GM23248 (cell line): ENCODE measurements at regions not wholly inside any gene's neighbourhood (a gene's known extent, or its start where the extent isn't known, plus 50 kb on each side); places are given as distances from the start of the nearest gene placed in this dataset.

Experiments used
- EZH2 ChIP-seq: fragments of 200-600 bp; sonication (generic); IDR thresholded peaks from 2 replicates; pipeline ENCODE4 v1.6.1; 2018; ENCODE audit warnings: antibody characterized with exemption, mild to moderate bottlenecking; ENCODE audit not compliant: insufficient read depth, poor library complexity, severe bottlenecking
- EZH2phosphoT487 ChIP-seq: fragments of 200-600 bp; sonication (generic); IDR thresholded peaks from 2 replicates; pipeline ENCODE4 v1.6.1; 2018; ENCODE audit warnings: antibody characterized with exemption, moderate library complexity, mild to moderate bottlenecking, low read depth; ENCODE audit not compliant: insufficient read depth

DNA sequence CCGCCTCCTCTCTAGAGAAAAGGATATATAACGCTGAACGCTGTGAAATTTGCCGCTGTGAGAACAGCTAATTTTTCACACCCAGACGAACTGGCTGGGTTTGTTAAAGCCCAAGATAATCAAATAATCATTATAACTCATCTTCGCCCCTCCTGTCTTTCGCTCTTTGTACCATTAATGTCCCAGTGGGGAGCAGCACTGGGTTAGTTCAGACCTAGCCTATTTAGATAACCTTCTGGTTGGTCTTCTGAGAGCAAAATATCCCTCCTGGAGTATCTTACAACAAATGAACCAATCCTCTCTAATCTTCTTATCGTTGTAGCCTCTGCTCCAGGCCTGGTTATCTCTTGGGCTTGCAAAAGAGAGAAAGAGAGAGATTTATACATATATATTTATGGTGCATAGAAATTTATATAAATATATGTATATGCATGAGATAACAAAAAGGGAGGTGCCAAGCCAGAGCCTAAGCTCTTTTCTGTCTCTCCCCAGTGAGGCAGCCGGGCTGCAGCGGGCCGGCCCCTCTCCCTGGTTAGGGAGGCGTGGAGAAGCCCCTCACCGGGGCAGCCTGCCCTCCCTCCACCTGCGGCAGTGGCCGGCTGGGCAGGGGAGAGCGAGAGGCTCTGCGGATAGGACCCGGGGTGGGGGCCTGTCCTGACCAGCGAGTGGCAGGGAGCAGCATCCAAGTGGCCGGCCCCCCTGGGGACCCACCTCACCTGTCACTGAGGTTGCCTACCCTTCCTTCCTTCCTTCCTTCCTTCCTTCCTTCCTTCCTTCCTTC is 202.0 kb upstream of the LHX5 start:
- TF ChIP-seq EZH2phosphoT487, result no peak
- no peak for TF ChIP-seq EZH2
